ENCODE measurements at regions not wholly inside any gene's neighbourhood (a gene's known extent, or its start where the extent isn't known, plus 50 kb on each side); places are given as distances from the start of the nearest gene placed in this dataset.

- TF ChIP-seq EZH2 (IDR thresholded peaks at IDR 0.05; ENCODE audit: low read length, missing control alignments) (no peak), CTCF (conservative IDR thresholded peaks at IDR 0.05 in 1 of 2, IDR thresholded peaks at IDR 0.05 in 1 of 2; ENCODE audit: low read depth in 1 of 2, low read length in 2 of 2) (no peak)
Observed at GRCh38 chr5:3209918-3210317, 385.7 kb upstream of the IRX1 start.
